ENCODE measurements at regions not wholly inside any gene's neighbourhood (a gene's known extent, or its start where the extent isn't known, plus 50 kb on each side); places are given as distances from the start of the nearest gene placed in this dataset.

DNA sequence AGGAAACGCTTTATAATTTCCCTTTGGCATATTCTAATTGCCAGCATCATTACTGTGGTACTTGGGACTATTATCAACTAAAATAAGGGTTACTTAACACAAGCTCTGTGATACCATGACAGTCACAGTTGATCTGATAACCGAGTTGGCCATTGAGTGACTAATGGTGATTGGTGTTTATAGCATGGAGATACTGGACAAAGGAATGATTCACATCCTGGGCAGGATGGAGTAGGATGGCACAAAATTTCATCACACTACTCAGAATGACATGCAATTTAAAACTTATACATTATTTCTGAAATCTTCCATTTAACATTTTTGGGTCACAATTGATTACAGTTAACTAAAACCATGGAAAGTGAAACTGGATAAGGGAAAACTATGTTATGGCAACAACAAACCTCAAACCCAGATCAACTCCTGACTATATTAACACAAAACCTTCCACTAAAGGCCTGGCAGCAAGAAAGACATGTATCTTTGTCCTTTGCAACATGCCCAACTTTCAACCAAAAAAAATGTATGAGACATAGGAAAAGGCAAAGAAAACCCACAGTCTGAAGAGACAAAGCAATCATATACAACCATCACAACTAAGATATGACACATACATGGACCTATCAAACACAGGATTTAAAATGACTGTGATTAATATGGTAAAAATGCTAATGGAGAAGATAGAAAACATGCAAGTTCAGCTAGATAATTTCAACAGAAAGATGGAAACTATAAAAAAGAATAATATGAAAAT, 208.5 kb upstream of the NRP1 start:
- no peak for DNase-seq (ENCODE audit: low spot score in 2 of 2)
- 87 to 90% methylated on average over 2 of the region's 2 CpGs for WGBS, 2 donors
- intact Hi-C loops (cut with DNase I; ENCODE audit: low total_unique reads) = no loop called here
- TF ChIP-seq, protein P1, sequence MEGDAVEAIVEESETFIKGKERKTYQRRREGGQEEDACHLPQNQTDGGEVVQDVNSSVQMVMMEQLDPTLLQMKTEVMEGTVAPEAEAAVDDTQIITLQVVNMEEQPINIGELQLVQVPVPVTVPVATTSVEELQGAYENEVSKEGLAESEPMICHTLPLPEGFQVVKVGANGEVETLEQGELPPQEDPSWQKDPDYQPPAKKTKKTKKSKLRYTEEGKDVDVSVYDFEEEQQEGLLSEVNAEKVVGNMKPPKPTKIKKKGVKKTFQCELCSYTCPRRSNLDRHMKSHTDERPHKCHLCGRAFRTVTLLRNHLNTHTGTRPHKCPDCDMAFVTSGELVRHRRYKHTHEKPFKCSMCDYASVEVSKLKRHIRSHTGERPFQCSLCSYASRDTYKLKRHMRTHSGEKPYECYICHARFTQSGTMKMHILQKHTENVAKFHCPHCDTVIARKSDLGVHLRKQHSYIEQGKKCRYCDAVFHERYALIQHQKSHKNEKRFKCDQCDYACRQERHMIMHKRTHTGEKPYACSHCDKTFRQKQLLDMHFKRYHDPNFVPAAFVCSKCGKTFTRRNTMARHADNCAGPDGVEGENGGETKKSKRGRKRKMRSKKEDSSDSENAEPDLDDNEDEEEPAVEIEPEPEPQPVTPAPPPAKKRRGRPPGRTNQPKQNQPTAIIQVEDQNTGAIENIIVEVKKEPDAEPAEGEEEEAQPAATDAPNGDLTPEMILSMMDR (IDR thresholded peaks at IDR 0.05) = no peak
- TF ChIP-seq POLR2A (IDR thresholded peaks at IDR 0.05) = no peak
- no peak overlapping the region for H3K4me3 ChIP-seq (ENCODE audit: low read depth, poor library complexity, severe bottlenecking)

DNA sequence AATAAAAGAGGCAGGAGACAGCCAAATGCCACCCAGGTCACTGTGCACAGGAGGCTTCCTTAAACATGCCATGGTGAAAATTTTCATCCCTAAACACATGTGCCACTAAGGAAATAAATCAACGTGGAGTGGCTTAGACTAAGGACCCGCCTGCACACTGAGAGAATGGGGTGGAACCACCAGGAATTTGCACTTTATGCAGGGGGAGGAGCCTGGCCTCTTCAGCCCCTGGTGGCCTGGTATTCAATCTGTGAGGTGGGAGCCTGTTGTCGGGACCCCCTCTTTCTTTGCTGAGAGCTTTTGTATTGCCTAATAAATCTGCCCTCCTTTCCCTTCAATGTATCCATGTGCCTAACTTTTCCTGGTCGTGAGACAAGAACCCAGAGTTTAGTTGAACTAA, 204.6 kb upstream of the NRP1 start:
- DNase-seq (ENCODE audit: low spot score in 2 of 2) = no peak
- 74 to 91% methylated on average over 4 of the region's 4 CpGs for WGBS, 2 donors
- intact Hi-C loops (cut with DNase I; ENCODE audit: low total_unique reads) = no loop called here
- no peak for TF ChIP-seq POLR2A (IDR thresholded peaks at IDR 0.05)
- TF ChIP-seq, protein P1 (IDR thresholded peaks at IDR 0.05) = no peak
- H3K4me3 ChIP-seq (ENCODE audit: low read depth, poor library complexity, severe bottlenecking) = no peak overlapping the region

DNA sequence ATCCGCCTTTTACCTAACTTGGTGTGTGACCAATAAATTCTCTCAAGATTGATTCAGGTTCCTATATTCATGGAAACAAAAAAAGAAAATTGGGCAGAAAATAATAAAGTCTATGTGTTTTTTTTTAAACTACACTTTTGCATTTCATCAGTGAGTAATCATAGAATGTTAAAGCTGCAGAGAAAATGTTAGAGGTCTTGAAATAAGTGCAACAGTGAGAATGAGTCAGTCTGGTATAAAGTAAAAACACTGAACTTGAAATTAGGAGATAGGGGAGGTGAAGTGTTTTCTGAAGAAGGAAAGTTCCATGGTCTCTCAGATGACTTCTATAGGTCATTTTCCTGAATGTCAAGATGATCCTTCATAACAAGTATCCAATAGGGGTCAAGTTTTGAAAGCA, 202.6 kb upstream of the NRP1 start:
- no peak for DNase-seq (ENCODE audit: low spot score in 2 of 2)
- intact Hi-C loops (cut with DNase I; ENCODE audit: low total_unique reads) = no loop called here
- TF ChIP-seq, protein P1 (IDR thresholded peaks at IDR 0.05) = no peak
- TF ChIP-seq POLR2A (IDR thresholded peaks at IDR 0.05) = no peak
- 90 to 95% methylated on average over 1 of the region's 1 CpG for WGBS, 2 donors
- H3K4me3 ChIP-seq (ENCODE audit: low read depth, poor library complexity, severe bottlenecking) = no peak overlapping the region

DNA sequence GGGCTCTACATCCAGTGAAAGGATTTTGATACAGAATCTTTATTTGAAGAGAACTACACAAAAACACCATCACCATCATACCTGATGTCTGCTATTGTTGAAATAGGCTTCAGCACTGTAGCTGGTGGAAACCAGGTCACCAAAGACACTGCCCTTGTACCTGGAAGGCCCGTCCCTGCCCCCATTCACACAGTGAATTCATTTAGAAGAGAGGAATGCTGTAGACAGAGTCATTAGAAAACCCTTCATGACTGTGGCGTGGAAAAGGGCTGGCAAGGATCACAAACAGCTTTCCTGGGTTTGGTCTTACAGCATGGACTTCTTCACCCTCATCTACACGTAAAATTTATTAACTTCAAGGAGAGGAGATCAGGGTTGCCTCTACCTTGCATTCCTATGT, 202.0 kb upstream of the NRP1 start:
- intact Hi-C loops (cut with DNase I; ENCODE audit: low total_unique reads) = no loop called here
- TF ChIP-seq POLR2A (IDR thresholded peaks at IDR 0.05) = no peak
- TF ChIP-seq, protein P1 (IDR thresholded peaks at IDR 0.05) = no peak
- 88% methylated on average over 3 of the region's 3 CpGs for WGBS, 2 donors
- no peak for DNase-seq (ENCODE audit: low spot score in 2 of 2)
- no peak overlapping the region for H3K4me3 ChIP-seq (ENCODE audit: low read depth, poor library complexity, severe bottlenecking)

DNA sequence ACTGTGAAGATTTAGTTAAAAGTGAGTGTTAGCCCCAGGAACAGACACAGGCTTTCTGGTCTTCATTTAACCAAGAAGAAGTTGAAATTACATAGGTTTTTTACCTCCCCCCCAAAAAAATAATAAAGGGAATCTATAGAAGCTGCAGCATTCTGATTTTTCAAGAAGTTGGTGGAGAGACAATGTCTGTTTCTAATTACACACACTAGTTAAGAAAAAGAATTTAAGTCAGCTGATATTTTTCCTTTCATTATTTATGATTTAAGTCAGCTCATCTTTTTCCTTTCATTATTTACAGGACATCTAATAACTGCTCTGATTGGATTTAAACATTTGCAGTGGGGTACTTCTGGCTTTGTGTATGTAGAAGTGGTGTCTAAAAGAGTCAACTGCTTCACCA, 201.4 kb upstream of the NRP1 start:
- intact Hi-C loops (cut with DNase I; ENCODE audit: low total_unique reads) = no loop called here
- no peak overlapping the region for H3K4me3 ChIP-seq (ENCODE audit: low read depth, poor library complexity, severe bottlenecking)
- no peak for DNase-seq (ENCODE audit: low spot score in 2 of 2)
- no peak for TF ChIP-seq POLR2A (IDR thresholded peaks at IDR 0.05)
- TF ChIP-seq, protein P1 (IDR thresholded peaks at IDR 0.05) = no peak

DNA sequence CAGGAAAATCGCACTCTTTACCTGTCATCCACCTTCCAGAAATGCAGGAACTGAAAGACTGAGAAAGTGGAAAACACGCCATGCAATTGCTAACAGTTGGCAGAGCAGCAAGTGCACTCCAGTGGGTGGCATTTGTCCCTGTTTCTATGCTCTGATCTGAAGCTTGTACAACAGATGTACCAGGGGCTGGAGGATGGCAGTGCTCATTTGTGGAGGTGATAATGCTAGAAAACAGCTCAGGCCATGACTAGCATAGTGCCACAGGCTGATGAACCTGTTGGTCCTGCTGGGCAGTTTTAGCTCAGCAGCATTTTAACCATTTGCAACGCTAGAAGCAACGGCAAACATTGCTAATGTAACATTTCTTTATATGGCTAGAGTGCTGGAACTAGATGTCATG, 199.9 kb upstream of the NRP1 start:
- WGBS, 2 donors = 75 to 77% methylated on average over 4 of the region's 4 CpGs
- TF ChIP-seq, protein P1 (IDR thresholded peaks at IDR 0.05) = no peak
- no peak for TF ChIP-seq POLR2A (IDR thresholded peaks at IDR 0.05)
- DNase-seq (ENCODE audit: low spot score in 2 of 2) = no peak

More for the DNA sequence above, 199.9 kb upstream of the NRP1 start:
- intact Hi-C loops (cut with DNase I; ENCODE audit: low total_unique reads) = no loop called here
- H3K4me3 ChIP-seq (ENCODE audit: low read depth, poor library complexity, severe bottlenecking) = no peak overlapping the region
